ENCODE measurements at regions not wholly inside any gene's neighbourhood (a gene's known extent, or its start where the extent isn't known, plus 50 kb on each side); places are given as distances from the start of the nearest gene placed in this dataset.

DNA sequence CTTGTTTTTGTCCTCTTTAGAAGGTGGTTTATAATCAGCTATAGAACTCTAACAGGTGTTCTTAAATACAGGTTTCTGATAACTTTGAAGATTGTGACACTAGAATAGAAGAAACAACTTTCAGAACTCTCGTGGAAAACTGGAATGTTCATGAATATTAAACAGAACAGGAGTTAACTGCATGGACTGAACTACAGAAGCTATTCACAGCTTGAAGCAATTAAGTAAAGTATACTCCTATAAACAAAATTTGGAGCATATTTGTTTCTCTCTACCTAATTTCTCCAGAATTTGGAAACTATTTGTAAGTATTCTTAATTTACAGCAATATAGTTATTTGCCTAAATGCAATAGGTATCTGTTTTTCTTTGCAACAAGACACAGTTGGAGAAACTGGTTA is 824.8 kb downstream of the ADGRL2 start:
- Histone ChIP-seq H3K4me1 (no peaks in the 10 kb centered on the region), H3K27me3 (no peaks in the 10 kb centered on the region), H3K4me3 (no peak overlapping the region), H3K27ac (no peak overlapping the region), H3K36me3 (no peaks in the 10 kb centered on the region), H3K9me3 (peaks cover 0 to 4% (median 0%) of the 10 kb centered on the region in 4 donors)
- TF ChIP-seq POLR2A (IDR thresholded peaks at IDR 0.05): no peak
- TF ChIP-seq, protein P1, sequence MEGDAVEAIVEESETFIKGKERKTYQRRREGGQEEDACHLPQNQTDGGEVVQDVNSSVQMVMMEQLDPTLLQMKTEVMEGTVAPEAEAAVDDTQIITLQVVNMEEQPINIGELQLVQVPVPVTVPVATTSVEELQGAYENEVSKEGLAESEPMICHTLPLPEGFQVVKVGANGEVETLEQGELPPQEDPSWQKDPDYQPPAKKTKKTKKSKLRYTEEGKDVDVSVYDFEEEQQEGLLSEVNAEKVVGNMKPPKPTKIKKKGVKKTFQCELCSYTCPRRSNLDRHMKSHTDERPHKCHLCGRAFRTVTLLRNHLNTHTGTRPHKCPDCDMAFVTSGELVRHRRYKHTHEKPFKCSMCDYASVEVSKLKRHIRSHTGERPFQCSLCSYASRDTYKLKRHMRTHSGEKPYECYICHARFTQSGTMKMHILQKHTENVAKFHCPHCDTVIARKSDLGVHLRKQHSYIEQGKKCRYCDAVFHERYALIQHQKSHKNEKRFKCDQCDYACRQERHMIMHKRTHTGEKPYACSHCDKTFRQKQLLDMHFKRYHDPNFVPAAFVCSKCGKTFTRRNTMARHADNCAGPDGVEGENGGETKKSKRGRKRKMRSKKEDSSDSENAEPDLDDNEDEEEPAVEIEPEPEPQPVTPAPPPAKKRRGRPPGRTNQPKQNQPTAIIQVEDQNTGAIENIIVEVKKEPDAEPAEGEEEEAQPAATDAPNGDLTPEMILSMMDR (IDR thresholded peaks at IDR 0.05): no peak
- no peak for DNase-seq

DNA sequence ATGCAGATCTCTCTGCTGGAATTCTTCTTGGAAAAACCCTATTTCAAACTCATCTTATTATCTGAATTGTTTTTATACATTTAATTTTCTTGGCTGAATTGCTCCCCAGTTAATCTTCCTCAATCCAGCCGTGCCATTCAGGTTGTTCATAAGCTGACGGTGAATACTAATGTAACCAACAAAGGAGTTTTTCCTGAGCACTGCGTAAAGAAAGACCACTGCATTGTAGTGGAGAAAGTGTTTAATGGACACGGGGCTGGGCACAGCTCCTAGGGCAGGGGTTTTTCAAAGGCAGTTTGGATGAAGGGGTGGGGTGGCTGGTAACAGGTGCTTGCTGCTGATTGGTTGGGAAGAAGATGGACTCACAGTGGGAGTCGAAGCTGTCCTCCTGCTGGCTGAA is 820.3 kb downstream of the ADGRL2 start:
- Histone ChIP-seq H3K4me3 (no peak overlapping the region), H3K9me3 (peaks cover 0 to 4% (median 0%) of the 10 kb centered on the region in 4 donors), H3K27me3 (no peaks in the 10 kb centered on the region), H3K4me1 (no peaks in the 10 kb centered on the region), H3K27ac (no peak overlapping the region), H3K36me3 (no peaks in the 10 kb centered on the region)
- TF ChIP-seq POLR2A (IDR thresholded peaks at IDR 0.05): no peak
- TF ChIP-seq, protein P1 (IDR thresholded peaks at IDR 0.05): no peak
- DNase-seq: no peak

DNA sequence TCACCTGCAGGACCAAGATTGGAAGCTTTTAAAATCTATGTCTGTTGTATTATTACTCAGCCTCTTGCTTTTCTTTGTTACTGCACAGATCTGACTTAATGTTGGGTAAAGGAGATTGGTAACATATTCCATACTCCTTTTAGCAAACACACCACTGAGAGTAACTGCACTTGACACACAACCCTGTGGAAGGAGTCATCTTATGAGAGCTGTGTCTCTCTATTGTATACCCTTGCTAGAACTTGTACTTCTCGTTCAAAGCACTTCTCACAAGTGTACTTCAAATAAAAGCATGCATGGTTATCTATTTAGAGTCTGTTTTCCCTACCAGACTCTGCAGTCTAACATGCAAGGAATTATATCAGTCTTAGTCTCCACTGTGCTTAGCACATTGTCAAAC is 813.4 kb downstream of the ADGRL2 start:
- DNase-seq: no peak
- H3K4me3 ChIP-seq: no peak overlapping the region
- TF ChIP-seq POLR2A (IDR thresholded peaks at IDR 0.05): no peak
- TF ChIP-seq, protein P1 (IDR thresholded peaks at IDR 0.05): no peak
- no peaks in the 10 kb centered on the region for H3K4me1 ChIP-seq
- H3K9me3 ChIP-seq: no peaks in the 10 kb centered on the region
- no peak overlapping the region for H3K27ac ChIP-seq
- H3K36me3 ChIP-seq: no peaks in the 10 kb centered on the region
- no peaks in the 10 kb centered on the region for H3K27me3 ChIP-seq

DNA sequence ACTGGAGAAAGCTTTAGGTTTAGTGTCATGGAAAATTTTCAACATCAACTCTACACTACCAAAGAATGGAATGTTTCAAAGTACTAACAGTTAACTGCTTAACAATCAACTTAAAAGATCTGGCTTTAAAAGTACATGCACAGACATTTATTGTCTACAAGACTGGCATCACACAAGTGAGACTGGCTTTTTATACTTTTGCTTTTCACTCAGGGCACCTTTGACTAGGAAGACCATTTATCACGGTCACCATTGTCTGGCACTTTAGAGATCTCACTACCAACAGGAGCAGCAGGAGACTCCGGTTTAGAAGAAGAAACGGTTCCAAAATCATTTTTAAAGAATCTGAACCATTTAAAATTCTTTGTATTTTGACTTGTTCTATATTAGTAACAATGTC is 812.3 kb downstream of the ADGRL2 start:
- TF ChIP-seq, protein P1 (IDR thresholded peaks at IDR 0.05): no peak
- TF ChIP-seq POLR2A (IDR thresholded peaks at IDR 0.05): no peak
- Histone ChIP-seq H3K4me3 (no peak overlapping the region), H3K9me3 (no peaks in the 10 kb centered on the region), H3K36me3 (no peaks in the 10 kb centered on the region), H3K27ac (no peak overlapping the region), H3K4me1 (no peaks in the 10 kb centered on the region), H3K27me3 (no peaks in the 10 kb centered on the region)
- no peak for DNase-seq

DNA sequence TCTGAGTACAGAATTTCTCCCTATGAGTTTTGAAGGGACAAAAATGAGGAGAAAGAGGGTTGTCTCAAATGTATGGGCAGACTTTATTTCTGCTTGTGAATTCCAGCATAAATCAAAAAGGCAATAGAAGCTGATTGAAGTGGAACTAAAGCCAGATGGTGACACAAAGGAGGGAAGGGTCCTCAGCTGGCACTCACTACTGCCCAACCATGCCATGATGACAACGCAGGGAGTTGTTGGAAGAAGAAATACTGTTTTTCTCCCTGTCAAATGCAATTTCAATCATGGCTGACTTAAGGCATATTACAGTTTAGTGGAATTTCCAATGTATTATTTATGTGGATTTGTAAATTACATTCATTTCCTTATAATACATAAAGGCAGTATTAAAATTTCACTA is 805.8 kb downstream of the ADGRL2 start:
- H3K4me1 ChIP-seq: no peaks in the 10 kb centered on the region
- H3K9me3 ChIP-seq: no peaks in the 10 kb centered on the region
- H3K4me3 ChIP-seq: no peak overlapping the region
- TF ChIP-seq, protein P1 (IDR thresholded peaks at IDR 0.05): no peak
- TF ChIP-seq POLR2A (IDR thresholded peaks at IDR 0.05): no peak
- no peaks in the 10 kb centered on the region for H3K36me3 ChIP-seq
- H3K27ac ChIP-seq: no peak overlapping the region
- no peak for DNase-seq
- H3K27me3 ChIP-seq: no peaks in the 10 kb centered on the region

DNA sequence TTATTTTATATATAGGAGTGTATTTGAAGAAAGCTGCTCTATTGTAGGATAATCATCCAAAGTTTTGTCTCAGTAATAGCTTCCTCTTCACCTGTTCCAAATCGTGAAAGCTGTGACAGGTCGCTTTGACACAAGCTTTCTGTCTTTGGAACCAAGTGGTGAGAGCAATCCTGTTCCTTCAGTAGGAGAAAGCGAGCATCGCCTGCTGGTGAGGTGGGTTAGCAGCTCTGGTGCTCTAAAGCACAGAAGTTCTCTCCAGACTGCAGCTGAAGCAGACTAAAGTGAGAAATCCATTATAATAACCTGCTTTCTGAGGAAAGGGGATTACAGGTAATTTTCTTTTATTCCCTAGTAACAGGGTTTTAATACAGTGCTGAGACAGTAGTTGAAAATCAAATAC is 803.8 kb downstream of the ADGRL2 start:
- DNase-seq: no peak
- no peaks in the 10 kb centered on the region for H3K36me3 ChIP-seq
- no peak overlapping the region for H3K4me3 ChIP-seq
- no peak overlapping the region for H3K27ac ChIP-seq
- TF ChIP-seq, protein P1 (IDR thresholded peaks at IDR 0.05): no peak
- no peak for TF ChIP-seq POLR2A (IDR thresholded peaks at IDR 0.05)
- no peaks in the 10 kb centered on the region for H3K4me1 ChIP-seq
- no peaks in the 10 kb centered on the region for H3K9me3 ChIP-seq
- no peaks in the 10 kb centered on the region for H3K27me3 ChIP-seq

All from Peyer's patch (tissue), 4 donors.